Transverse colon (tissue), 4 donors: ENCODE measurements at regions not wholly inside any gene's neighbourhood (a gene's known extent, or its start where the extent isn't known, plus 50 kb on each side); places are given as distances from the start of the nearest gene placed in this dataset.

Source experiments
- CTCF ChIP-seq, 5 experiments: fragments of 200-600 bp in 3 of 5; fragments of 450-650 bp in 2 of 5; sonication (generic) in 3 of 5; IDR thresholded peaks; 1 replicate in 2 of 5; 2 replicates in 3 of 5; pipeline ENCODE4 v1.5.1; 2016 to 2017; ENCODE audit warnings: antibody characterized with exemption in 5 of 5, inconsistent platforms in 3 of 5, mild to moderate bottlenecking in 2 of 5, moderate library complexity in 1 of 5
- POLR2AphosphoS5 ChIP-seq, 3 donors: sonication (generic); formaldehyde crosslinking; IDR thresholded peaks; one replicate each; pipeline ENCODE4 v1.6.1; 2016; ENCODE audit warnings: antibody characterized with exemption in 3 of 3

GRCh38 chr3:89698208-89698830, 590.9 kb downstream of the EPHA3 start:
- TF ChIP-seq POLR2AphosphoS5 (IDR thresholded peaks at IDR 0.05) (no peak), CTCF (IDR thresholded peaks at IDR 0.05) (no peak)
